PFSK-1 (cell line): ENCODE measurements at regions not wholly inside any gene's neighbourhood (a gene's known extent, or its start where the extent isn't known, plus 50 kb on each side); places are given as distances from the start of the nearest gene placed in this dataset.

ENCODE experiments used
- POLR2AphosphoS5 ChIP-seq: IDR thresholded peaks from 2 replicates; pipeline ENCODE4 v1.6.1; 2012; ENCODE audit warnings: low read depth, mild to moderate bottlenecking, control low read depth, low read length, moderate library complexity
- SIN3A ChIP-seq: IDR thresholded peaks from 2 replicates; pipeline ENCODE4 v1.6.1; 2012; ENCODE audit warnings: mild to moderate bottlenecking, low read length, moderate library complexity, borderline replicate concordance; ENCODE audit not compliant: insufficient read depth
- TAF1 ChIP-seq: IDR thresholded peaks from 2 replicates; pipeline ENCODE4 v1.6.1; 2012; ENCODE audit warnings: low read length, control low read depth, borderline replicate concordance; ENCODE audit not compliant: insufficient read depth

- TF ChIP-seq SIN3A (no peak), POLR2AphosphoS5 (no peak), TAF1 (no peak)
Measured at GRCh38 chr12:89279499-89279898, 72.8 kb downstream of the DUSP6 start.
